HG03521 (cell line): ENCODE measurements at regions not wholly inside any gene's neighbourhood (a gene's known extent, or its start where the extent isn't known, plus 50 kb on each side); places are given as distances from the start of the nearest gene placed in this dataset.

Experiments used
- ATAC-seq: cut with Tn5 transposase; IDR thresholded peaks from one replicate; pipeline ENCODE4 v1.9.1; 2021; ENCODE audit warnings: mild to moderate bottlenecking, moderate library complexity; ENCODE audit not compliant: unreplicated experiment

DNA sequence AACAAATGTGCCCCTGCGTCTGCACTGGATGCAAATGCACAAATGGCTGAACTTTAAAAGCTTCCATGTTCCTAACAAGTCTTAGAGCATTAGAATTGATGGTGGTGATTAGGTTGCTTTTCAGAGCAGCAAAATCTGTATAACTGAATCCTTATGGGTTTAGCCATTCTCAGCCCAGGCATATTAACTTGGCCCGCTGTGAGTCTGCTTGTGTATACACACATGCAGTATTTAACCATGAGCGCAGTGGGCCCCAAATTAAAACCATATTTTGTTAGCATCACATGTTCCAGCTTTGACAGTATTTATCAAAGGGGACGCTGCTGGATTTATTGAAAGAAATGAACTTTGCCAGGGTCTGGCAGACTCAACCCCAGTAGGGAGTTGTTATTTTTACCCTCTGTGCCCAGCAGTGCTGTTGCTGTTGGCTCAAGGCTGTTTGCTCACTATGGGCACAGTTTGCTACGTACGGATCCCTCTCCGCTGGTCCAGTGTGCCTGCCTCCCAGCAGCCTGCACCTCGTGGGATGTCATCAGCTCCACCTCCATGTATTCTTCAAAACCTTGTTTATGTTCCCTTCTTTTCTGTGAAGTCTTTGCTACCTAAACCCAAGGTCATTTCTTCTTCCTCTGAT, 144.7 kb downstream of the QRSL1 start:
- no peak for ATAC-seq

DNA sequence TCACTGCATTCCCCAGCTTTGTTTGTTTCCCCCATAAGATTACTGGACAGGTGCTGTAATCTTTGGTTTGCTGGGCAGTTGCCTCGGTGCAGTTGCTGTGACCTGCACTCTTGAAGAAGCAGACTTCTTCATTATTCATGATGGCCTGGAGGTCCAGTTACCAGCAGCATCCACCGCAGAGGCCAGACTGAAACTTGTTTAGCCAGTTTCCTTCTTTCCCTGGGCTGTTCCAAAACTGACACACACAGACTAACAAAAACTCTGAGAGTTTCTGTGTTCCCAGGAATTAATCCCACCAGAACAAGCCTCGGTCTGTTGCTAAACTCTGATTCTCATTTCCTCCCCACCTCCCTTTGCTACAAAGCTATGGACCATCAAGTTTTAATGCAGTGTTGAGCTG, 144.1 kb downstream of the QRSL1 start:
- ATAC-seq = no peak

DNA sequence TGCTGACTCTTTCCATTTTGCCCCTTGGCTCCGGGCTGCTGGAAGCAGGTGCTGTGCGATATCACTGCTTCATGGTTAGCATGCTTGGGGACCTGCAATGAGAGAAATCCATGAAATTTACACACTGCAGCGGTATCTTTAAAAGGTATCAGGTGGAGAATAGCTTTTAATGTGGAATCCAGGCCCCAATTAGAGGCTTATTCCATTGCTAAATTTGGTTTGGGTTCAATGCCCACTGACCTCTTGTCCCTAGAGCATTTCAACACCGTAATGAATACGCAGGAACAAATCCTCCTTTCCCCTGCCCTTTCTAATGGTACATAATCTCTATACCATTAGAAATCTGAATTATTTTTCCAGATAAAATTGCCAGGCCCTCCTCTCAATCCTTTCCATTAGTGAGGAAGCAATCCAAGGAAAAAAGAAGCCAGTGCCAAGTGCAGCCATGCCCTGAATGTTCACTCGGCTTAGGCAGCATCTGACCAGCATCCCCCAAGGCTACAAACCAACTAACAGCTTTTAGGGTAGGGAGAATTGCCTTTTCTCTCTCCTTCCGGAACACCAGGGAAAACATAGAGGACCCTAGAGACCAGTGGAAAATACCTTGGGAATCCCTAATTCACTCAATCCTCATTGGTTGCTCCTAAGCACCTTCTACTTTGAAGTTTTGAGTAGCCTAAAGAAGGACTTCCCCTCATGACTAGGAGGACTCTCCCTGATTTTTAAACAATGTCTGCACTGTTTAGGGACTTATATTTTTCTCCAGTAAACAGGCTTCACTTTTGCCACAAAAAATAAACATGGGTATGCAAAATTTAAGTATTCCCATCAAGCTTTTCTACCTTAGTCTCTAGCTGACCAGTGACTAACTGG, 143.1 kb downstream of the QRSL1 start:
- no peak for ATAC-seq

GRCh38 chr6:106771822-106772221, 142.4 kb downstream of the QRSL1 start:
- ATAC-seq = no peak

DNA sequence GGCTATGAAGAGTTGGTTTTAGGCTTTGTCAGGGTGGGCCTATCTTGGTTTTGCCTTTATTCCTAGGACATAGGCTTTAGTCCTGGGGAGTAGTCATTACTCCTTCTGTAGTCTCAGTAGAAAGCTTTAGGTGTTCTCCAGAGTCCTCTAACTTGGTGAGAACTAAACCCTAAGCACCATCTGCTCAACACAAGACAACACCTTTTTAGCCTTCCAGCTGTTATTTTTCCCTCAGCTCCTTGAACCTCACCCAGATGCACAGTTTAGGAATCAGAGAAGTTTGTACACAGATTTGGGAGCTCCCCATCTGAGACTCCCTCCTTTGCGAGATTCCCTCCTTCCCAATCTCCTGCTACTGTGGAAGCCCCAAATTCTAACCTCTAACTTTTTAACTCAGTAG, 141.3 kb downstream of the QRSL1 start:
- no peak for ATAC-seq

DNA sequence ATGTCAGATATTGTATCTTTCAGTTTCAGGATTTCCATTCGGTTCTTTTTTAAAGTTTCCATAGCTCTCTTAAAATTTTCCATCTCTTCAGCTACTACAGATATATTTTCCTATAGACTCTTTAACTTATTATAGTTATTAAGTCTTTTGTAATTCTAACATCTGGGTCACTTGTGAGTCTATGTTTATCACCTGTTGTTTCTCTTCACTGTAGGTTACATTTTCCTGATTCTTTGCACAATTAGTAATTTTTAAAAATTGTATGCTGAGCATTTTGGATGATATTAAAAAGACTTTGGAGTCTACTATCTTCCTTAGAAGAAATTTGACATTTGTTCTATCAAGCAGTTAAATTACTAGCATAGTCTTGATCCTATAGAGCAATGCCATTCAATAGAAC, 140.7 kb downstream of the QRSL1 start:
- no peak for ATAC-seq

DNA sequence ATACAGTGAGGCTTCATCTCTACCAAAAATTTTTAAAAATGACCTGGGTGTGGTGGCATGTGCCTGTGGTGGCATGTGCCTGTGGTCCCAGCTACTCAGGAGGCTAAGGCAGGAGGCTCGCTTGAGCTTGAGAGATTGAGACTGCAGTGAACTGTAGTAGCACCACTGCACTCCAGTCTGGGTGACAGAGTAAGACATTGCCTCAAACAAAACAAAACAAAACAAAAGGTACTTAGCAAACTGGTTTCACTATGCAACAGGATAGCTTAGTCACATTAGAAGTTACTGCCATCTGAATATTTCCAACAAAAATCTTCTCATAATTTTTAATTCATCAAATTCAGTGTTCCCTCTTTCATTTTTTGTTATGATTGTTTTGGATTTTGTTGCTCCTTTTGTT, 137.9 kb downstream of the QRSL1 start:
- no peak for ATAC-seq

DNA sequence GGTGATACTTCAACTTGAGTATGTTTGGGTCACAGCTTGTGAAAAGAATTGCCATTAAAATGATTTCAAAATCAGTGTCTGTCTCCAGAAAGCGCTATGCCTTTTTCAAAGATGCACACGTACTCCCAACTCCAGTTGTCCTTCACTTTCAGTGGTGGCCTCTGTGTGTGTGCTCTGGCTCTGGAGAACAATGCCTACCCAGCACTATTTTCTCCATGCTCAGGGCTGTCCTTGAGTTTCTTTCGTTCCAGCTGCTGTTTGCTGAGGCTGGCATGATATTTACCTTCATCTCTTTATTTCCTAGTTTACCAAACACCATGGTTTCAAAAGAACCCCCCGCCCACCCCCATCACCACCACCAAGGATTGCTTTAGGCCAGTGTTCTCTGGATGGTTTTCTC, 136.8 kb downstream of the QRSL1 start:
- ATAC-seq = no peak

- no peak for ATAC-seq
Measured at GRCh38 chr6:106765496-106765895, 136.1 kb downstream of the QRSL1 start.

DNA sequence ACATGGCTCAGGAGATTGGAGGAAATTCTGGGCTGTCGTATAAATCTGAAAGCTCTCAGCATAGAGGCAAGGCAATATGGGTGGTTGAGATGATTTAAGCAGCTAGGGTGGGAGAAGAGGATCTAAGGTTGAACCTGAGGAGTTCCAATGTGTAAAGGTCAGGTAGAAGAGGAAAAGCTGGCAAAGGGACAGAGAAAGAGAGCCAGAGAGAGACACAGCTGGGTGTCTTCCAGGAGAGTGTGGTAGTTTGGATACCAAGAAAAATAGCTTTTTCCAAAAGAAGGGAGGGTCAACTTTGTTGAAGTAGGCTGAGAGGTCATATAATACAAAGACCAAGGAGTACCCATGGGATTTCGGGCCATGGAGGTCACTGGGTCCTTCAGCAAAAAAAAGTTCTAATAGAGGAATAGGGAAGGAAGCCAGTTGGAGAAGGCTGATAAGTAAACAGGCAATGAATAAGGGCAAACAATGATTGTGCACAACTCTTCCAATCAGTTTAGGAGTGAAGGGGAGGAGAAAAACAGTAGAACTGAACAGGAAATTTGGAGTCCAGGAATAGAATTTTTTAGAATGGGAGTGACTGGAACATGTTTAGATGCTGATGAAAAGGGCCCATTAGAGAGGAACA, 135.1 kb downstream of the QRSL1 start:
- ATAC-seq = no peak

DNA sequence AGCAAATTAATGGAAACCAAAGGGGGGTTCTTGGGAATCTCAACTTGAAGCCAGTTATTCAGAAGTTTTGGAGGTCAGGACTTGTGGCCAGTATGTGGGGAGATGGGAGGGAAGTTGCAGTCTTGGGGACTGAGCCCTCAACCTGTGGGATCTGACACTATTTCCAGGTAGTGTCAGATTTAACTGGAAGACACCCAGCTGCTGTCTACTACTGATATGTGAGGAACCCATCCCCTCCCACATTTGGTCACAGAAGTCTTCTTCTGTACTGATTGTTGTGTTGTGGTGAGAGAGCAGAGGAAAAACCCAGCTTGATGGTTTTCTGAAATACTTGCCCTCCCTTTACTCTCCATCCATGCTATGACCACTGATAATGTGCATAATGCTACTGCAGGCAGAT, 134.0 kb downstream of the QRSL1 start:
- no peak for ATAC-seq

DNA sequence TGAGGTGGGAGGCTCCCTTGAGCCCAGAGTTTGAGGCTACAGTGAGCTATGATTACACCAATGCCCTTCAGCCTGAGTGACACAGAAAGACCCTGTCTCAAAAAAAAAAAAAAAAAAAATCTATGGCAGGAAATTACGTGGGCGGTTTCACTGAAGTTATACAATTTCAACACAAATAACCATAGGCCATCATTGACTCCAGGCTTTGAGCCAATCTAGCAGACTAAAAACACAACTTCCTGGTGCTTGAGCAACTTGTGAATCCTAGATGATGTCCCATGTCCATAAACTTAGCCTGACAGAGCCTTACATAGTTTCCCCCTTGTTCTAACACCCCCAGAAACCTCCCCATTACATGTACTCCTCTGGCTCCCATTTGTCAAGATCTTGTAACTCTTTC, 131.8 kb downstream of the QRSL1 start:
- no peak for ATAC-seq

DNA sequence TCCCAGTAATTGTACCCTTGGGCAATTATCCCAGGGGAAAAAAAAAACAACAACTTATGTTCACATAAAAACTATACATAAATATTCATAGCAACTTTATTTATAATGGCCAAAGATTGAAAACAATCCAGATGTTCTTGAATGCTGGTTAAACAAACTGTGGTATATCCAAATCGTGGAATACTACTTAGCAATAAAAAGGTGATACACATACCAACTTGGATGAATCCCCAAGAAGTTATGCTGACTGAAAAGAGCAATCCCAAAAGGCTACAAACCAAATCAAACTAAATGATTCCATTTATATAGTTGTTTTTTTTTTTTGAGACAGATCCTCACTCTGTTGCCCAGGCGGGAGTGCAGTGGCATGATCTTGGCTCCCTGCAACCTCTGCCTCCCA, 129.7 kb downstream of the QRSL1 start:
- ATAC-seq = no peak

DNA sequence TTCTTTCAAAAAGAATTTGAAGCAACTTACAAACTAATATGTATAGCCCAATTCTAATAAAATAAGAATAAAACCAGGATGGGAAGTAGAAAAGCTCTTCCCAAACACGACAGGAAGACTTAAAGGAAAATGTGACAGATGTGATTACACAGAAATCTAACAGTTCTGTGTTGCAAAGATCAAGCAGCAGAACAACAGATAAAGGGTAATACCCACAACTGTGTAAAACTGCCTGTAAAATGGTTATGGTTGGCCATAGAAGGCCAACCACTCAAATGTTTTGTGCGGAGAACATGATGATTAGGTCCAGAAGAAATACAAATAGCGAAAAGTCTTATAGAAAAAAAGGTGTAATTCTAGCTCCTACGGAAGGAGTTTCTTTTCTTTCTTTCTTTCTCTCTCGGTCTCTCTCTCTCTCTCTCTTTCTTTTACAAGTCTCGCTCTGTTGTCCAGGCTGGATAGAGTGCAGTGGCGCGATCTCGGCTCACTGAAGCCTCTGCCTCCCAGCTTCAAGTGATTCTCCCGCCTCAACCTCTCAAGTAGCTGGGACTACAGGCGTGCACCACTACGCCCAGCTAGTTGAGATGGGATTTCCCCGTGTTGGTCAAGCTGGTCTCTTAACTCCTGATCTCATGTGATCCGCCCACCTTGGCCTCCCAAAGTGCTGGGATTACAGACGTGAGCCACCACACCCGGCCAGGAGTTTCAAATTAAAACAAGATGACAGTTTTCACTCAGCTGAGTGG, 128.5 kb downstream of the QRSL1 start:
- no peak for ATAC-seq

DNA sequence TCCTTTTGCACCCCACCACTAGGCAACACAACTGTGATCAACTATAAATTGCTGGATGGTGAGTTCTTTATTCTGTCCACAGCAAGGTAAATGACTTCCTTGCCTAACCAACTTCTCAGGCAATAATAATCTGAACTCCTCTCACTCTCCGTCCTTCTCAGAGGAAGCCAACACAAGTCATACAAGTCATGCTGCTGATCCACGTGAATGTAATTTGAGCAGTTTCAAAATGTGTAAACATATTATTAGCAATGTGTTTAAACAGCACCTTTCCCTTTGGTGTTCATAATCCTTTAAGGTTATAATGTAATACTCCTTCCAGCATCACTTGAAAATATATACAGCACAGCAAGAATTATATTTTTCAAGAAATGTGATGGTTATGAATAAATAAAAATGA, 127.9 kb downstream of the QRSL1 start:
- ATAC-seq = no peak

DNA sequence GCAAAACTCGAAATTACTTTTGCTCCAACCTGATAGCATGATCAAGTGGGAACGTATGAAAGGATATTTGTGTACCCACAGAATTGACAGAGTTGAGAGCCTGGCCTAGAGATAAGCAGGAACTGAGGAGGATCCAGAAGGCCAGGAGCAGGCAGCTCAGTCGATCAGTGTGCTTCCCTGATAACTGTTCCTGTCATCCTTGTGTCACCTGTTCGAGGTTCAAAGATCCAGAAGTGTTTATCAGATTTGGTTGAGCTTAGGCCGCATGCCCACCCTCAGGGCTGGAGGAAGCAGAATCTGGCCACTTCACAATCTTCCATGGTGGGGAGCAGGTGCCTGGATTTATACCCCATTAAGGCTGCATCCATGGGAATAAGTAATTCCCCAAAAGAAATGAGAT, 124.8 kb downstream of the QRSL1 start:
- no peak for ATAC-seq

DNA sequence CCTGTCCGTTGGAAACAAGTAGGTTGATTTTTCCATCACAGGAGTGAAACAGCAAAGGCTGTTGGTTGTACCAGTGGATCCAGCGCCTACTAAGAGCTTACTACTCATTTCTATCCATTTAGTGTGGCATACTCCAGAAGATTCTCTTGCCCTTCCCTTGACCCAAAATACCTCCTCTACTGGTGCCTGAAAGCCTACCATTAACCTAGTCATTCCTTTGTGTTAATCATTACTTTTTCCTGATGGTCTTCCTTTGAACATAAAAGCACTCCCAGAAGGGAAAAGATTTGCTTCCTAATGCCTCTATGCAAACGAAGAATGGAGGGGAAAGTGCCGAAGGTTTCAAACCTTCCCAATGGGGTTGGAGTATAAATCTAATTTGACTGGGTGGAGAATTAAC, 123.3 kb downstream of the QRSL1 start:
- ATAC-seq = no peak

- no peak for ATAC-seq
Measured at GRCh38 chr6:106751501-106752252, 122.3 kb downstream of the QRSL1 start.

DNA sequence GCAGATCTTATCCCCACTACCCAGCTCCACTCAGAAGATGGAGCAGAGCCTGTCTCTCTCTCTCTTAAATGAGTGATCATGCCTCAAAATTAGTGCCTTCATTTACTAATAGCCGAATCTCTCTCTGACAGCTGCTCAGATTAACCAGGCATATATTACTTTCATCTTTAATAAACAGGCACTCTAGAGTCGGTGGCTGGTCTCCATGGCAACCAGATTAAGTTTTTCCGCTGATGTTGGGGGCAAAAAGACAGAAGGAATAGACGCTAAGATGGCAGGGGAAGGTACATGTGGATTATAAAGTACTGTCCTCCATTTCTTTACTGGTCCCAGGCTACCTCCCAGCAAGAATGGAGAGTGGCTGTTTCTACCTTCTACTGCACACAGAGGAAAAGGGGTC, 121.6 kb downstream of the QRSL1 start:
- ATAC-seq = no peak

DNA sequence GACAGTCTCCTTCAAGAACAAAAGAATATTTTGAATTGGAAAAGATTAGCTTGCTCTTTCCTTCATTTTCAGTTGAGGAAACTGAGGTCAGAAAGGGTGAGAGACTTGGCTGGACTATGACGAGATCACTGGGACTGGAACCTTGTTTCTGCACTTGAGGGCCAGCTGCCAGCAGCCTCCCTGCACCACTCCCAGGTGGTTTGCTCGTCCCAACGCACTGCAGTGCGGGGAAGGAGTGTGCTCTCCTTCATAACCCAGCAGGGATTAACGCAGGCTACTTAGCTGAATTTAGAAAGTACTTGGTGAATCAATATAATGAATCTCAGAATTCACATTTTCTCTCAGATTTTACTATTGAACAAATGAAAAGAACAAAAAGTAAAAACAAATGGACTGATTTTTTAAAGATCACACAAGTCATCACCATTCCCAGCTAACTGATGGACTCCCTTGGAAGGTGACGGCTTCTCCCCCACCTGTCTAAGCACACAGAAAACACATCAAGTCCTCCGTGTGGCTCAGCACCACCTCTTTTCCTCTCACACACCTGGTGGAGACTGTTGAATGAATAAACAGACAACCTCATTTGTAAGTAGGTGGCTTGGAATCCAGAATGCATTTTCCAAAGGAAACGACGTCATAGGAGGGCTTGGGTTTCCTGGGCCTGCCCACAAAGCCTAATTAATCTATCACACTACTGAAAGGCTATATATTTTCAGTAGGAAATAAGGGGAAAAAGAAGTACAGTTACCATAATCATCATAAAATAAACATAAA, 121.0 kb downstream of the QRSL1 start:
- no peak for ATAC-seq
